A673 (cell line): ENCODE measurements at regions not wholly inside any gene's neighbourhood (a gene's known extent, or its start where the extent isn't known, plus 50 kb on each side); places are given as distances from the start of the nearest gene placed in this dataset.

ENCODE experiments used
- BruUV-seq: library from RNA; stranded (reverse); fragments of 400-500 nt; replicated peaks from 2 replicates; lab custom pipeline; 2021; lab: Mats Ljungman, UMichigan
- CTCF ChIA-PET: fragments of 300-600 bp; sonication (Branson Sonifier 250); formaldehyde crosslinking; loops from one replicate; lab custom pipeline; 2022; ENCODE audit warnings: antibody characterized with exemption; lab: Charles Lee
- POLR2A ChIA-PET: fragments of 300-600 bp; sonication (Branson Sonifier 250); formaldehyde crosslinking; loops from one replicate; lab custom pipeline; 2022; ENCODE audit warnings: antibody characterized with exemption; ENCODE audit not compliant: low non-redundant PET; lab: Charles Lee
- DNase-seq: peaks from one replicate; pipeline ENCODE4 v3.0.0-alpha.2; 2015; ENCODE audit warnings: low spot score
- H3K27ac ChIP-seq: fragments of 200-600 bp; sonication (generic); 2 replicates; pipeline ENCODE4 v1.5.1; 2016; ENCODE audit warnings: mixed run types, low read depth, mild to moderate bottlenecking, mixed read lengths, antibody characterized with exemption, low read length; ENCODE audit not compliant: poor library complexity, severe bottlenecking
- H3K27me3 ChIP-seq: fragments of 200-600 bp; sonication (generic); replicated peaks from 2 replicates; pipeline ENCODE4 v1.6.1; 2017; ENCODE audit warnings: mixed run types, low read depth, mild to moderate bottlenecking, mixed read lengths, antibody characterized with exemption, low read length; ENCODE audit not compliant: insufficient read depth, poor library complexity
- H3K36me3 ChIP-seq: fragments of 200-600 bp; sonication (generic); 2 replicates; pipeline ENCODE4 v1.6.1; 2016; ENCODE audit warnings: mixed run types, mild to moderate bottlenecking, mixed read lengths, antibody characterized with exemption, low read length; ENCODE audit not compliant: insufficient read depth, poor library complexity, severe bottlenecking
- H3K4me1 ChIP-seq: fragments of 200-600 bp; sonication (generic); 2 replicates; pipeline ENCODE4 v1.6.1; 2017; ENCODE audit warnings: mixed run types, mild to moderate bottlenecking, mixed read lengths, antibody characterized with exemption, low read length; ENCODE audit not compliant: insufficient read depth, poor library complexity, severe bottlenecking
- H3K4me3 ChIP-seq: fragments of 200-600 bp; sonication (generic); 2 replicates; pipeline ENCODE4 v1.5.1; 2016; ENCODE audit warnings: low read depth, mixed run types, mild to moderate bottlenecking, mixed read lengths, low read length; ENCODE audit not compliant: poor library complexity, severe bottlenecking
- H3K9me3 ChIP-seq: fragments of 200-600 bp; sonication (generic); 2 replicates; pipeline ENCODE4 v1.6.1; 2016; ENCODE audit warnings: mixed run types, low read depth, mild to moderate bottlenecking, mixed read lengths, antibody characterized with exemption, low read length; ENCODE audit not compliant: poor library complexity, severe bottlenecking
- EZH2 ChIP-seq: fragments of 200-600 bp; sonication (generic); IDR thresholded peaks from 2 replicates; pipeline ENCODE4 v1.6.1; 2017; ENCODE audit warnings: borderline replicate concordance, low read depth, mild to moderate bottlenecking, mixed read lengths, antibody characterized with exemption, low read length; ENCODE audit not compliant: poor library complexity, severe bottlenecking
- intact Hi-C: fragments of 100-400 bp; cut with micrococcal nuclease; formaldehyde crosslinking; loops from one replicate; pipeline ENCODE4 v1.10.0; 2022; ENCODE audit not compliant: unreplicated experiment
- TF ChIP-seq, protein P1 (sequence below): fragments of 300-800, 200-600 bp; sonication (generic); conservative IDR thresholded peaks from 2 replicates; pipeline ENCODE4 v1.5.1; 2017; ENCODE audit warnings: low read depth, mild to moderate bottlenecking, antibody characterized with exemption, low read length, moderate library complexity, mixed read lengths

DNA sequence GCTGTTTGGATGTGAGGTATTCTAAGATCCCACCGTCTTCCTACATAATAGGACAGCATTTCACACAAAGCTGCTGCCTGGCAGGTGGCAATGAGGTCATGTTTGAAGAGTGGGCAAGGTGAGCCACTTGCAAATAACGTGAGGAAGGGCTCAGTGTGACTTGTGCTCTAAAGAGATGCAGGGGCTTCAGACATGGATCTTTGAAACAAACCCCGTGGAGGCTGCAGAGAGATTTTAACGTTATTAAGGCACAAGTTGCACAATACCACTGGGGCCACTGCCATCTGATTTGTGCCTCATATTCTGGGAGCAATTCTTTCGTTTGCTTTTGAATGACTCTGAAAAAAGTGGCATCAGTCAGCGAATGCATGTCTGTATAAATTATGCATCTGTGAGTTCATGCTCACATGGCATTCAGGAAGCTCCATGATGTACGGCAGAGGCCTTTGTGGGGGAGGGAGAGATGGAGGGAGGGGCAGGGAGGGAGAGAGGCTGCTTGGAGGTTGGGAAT is 362.0 kb downstream of the SOX11 start:
- TF ChIP-seq, protein P1, sequence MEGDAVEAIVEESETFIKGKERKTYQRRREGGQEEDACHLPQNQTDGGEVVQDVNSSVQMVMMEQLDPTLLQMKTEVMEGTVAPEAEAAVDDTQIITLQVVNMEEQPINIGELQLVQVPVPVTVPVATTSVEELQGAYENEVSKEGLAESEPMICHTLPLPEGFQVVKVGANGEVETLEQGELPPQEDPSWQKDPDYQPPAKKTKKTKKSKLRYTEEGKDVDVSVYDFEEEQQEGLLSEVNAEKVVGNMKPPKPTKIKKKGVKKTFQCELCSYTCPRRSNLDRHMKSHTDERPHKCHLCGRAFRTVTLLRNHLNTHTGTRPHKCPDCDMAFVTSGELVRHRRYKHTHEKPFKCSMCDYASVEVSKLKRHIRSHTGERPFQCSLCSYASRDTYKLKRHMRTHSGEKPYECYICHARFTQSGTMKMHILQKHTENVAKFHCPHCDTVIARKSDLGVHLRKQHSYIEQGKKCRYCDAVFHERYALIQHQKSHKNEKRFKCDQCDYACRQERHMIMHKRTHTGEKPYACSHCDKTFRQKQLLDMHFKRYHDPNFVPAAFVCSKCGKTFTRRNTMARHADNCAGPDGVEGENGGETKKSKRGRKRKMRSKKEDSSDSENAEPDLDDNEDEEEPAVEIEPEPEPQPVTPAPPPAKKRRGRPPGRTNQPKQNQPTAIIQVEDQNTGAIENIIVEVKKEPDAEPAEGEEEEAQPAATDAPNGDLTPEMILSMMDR: no peak
- TF ChIP-seq EZH2: no peak
- H3K4me3 ChIP-seq: no peak overlapping the region
- H3K4me1 ChIP-seq: no peaks in the 10 kb centered on the region
- no peaks in the 10 kb centered on the region for H3K9me3 ChIP-seq
- DNase-seq: no peak
- intact Hi-C loops: no loop called here
- H3K27me3 ChIP-seq: no peaks in the 10 kb centered on the region
- no peak overlapping the region for H3K27ac ChIP-seq
- ChIA-PET POLR2A (no interaction called here), CTCF (no interaction called here)
- no TSS peak for BruUV-seq
- no peaks in the 10 kb centered on the region for H3K36me3 ChIP-seq

DNA sequence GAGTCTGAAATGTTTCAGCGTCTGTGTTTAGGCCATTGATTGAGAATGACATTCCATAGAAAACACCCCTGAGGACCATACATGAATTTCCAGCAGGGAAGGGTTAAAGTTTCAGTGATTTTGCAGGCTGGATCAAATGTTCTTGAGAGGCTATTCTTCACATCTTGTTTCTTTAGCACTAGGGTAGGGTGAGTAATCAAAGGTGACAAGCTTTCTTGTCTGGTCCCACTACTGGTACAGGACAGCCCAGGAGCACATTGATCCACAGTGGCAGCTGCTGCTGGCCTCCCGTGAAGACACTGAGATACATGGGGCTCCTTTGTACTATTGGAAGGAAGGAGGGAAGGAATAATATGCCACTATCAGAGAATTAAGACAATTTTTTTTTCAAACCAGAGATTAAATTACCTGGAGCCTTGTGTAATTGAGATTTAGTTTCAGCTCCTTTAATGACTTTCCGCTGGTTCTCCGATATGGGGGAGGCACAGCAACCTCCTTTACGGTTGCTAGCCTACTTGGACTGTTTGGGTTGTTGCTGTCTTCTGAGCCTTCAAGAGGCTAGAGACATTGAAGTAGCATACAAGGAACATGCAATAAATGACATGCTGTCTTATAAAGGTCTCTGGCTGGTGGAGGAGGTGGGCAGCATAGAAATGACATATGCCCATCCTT is 368.9 kb downstream of the SOX11 start:
- Histone ChIP-seq H3K4me1 (no peaks in the 10 kb centered on the region), H3K4me3 (no peak overlapping the region), H3K9me3 (no peaks in the 10 kb centered on the region), H3K27ac (no peak overlapping the region), H3K36me3 (no peaks in the 10 kb centered on the region), H3K27me3 (no peaks in the 10 kb centered on the region)
- POLR2A ChIA-PET: no interaction called here
- CTCF ChIA-PET: no interaction called here
- DNase-seq: no peak
- intact Hi-C loops: no loop called here
- BruUV-seq: no TSS peak
- TF ChIP-seq, protein P1: no peak
- no peak for TF ChIP-seq EZH2

DNA sequence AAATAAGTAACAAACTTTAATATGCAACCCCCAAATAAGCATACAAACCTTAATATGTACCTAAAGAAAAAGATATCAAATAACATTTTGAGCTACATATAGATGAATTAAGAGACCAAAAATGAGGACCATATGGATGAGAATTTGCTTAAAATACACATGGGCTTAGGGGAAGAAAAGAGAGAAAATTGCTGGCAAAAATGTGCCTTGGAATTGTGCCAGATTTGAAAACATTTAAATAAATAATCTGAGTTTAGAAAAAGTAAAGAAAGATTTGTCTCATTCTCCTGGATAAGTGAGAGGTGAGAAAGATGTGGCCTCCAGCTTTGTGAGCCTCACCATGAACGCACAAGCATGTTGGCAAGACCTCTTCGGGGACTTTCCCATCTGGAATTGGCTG is 372.6 kb downstream of the SOX11 start:
- Histone ChIP-seq H3K9me3 (no peaks in the 10 kb centered on the region), H3K4me1 (no peaks in the 10 kb centered on the region), H3K27ac (no peak overlapping the region), H3K36me3 (no peaks in the 10 kb centered on the region), H3K27me3 (no peaks in the 10 kb centered on the region), H3K4me3 (no peak overlapping the region)
- no peak for DNase-seq
- ChIA-PET CTCF (no interaction called here), POLR2A (no interaction called here)
- intact Hi-C loops: no loop called here
- no TSS peak for BruUV-seq
- TF ChIP-seq, protein P1: no peak
- no peak for TF ChIP-seq EZH2
